ENCODE measurements at regions not wholly inside any gene's neighbourhood (a gene's known extent, or its start where the extent isn't known, plus 50 kb on each side); places are given as distances from the start of the nearest gene placed in this dataset.

DNA sequence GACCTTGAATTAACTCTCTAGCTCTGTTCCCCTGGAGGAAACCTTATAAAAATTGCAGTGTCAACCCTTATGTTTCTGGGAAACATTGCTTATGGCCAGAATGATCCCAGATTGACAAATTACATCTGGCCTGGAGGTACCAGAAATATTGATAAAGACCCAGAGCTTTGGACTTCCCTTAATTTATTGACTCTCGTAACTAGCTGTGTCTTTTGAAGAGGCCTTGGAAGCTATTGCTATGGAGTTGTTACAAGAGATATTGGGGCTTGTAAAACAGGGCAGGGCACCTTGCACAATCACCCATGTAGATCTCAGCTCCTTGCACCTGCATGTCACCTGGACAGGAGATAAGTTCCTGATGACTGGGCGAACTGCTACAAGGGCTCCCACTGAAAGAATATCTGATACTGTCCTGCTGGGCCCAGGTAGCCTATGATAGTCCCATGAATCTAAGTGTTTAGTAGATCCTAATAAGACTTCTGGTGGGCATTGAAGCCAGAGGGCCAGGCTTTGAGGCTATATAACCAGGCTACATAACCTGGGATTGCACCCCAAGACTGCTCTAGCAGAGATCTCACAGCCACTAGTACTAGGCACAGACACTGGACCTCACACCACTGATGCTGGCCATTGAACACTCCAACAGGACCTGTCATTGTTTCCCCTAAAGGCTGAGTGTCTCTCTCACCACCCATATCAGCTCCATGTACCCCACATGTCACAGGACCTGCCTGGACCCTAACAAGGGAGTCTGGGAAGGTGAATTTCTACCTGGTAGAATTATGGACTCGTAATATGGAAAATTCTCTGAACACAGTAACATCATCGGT, 135.7 kb upstream of the PWP1 start:
- TF ChIP-seq TCF12 (IDR thresholded peaks at IDR 0.05): no peak
- no peak for TF ChIP-seq TCF12 (CRISPR knock-in tag; IDR thresholded peaks at IDR 0.05)
- no peak for TF ChIP-seq SMC3 (IDR thresholded peaks at IDR 0.05; ENCODE audit: low read length)
- no peak for TF ChIP-seq MTF1 (CRISPR knock-in tag; IDR thresholded peaks at IDR 0.05)
- no peak for TF ChIP-seq SRF (IDR thresholded peaks at IDR 0.05; ENCODE audit: low read depth, low read length)
- no peak for TF ChIP-seq MTF2 (CRISPR knock-in tag; IDR thresholded peaks at IDR 0.05; ENCODE audit: borderline replicate concordance)
- no peak for TF ChIP-seq MAFF (IDR thresholded peaks at IDR 0.05; ENCODE audit: low read depth, low read length)
- no peak for TF ChIP-seq RXRA (CRISPR knock-in tag; IDR thresholded peaks at IDR 0.05)
- no peak for TF ChIP-seq SALL2 (CRISPR knock-in tag; IDR thresholded peaks at IDR 0.05)
- no peak for TF ChIP-seq RBAK (CRISPR knock-in tag; IDR thresholded peaks at IDR 0.05)
- TF ChIP-seq, protein P1, sequence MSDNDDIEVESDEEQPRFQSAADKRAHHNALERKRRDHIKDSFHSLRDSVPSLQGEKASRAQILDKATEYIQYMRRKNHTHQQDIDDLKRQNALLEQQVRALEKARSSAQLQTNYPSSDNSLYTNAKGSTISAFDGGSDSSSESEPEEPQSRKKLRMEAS (IDR thresholded peaks at IDR 0.05): no peak
- TF ChIP-seq KDM4B (CRISPR knock-in tag; IDR thresholded peaks at IDR 0.05): no peak
- TF ChIP-seq TAF1 (CRISPR knock-in tag; IDR thresholded peaks at IDR 0.05): no peak
- TF ChIP-seq SP2 (CRISPR knock-in tag; IDR thresholded peaks at IDR 0.05): no peak
